ENCODE measurements at regions not wholly inside any gene's neighbourhood (a gene's known extent, or its start where the extent isn't known, plus 50 kb on each side); places are given as distances from the start of the nearest gene placed in this dataset.

GRCh38 chr20:60125513-60125912, 167.3 kb downstream of the CDH26 start:
- no peaks in the 10 kb centered on the region for H3K9me3 ChIP-seq (ENCODE audit: control insufficient read depth in 2 of 3, insufficient read depth in 1 of 3, low read length in 3 of 3)
- no peak overlapping the region for H3K27ac ChIP-seq (ENCODE audit: low read depth in 2 of 2, low read length in 2 of 2)
- FAIRE-seq, result no peak
- H3K4me3 ChIP-seq (ENCODE audit: low read length in 3 of 3), result no peak overlapping the region
- no peak overlapping the region for H3K9ac ChIP-seq (ENCODE audit: low read length in 3 of 3)
- intact Hi-C loops (cut with DNase I), result no loop called here
- no peaks in the 10 kb centered on the region for H3K4me1 ChIP-seq (ENCODE audit: control insufficient read depth in 2 of 3, insufficient read depth in 2 of 3, low read depth in 1 of 3, low read length in 3 of 3)
- no peak for DNase-seq
- no peaks in the 10 kb centered on the region for H3K27me3 ChIP-seq (ENCODE audit: control insufficient read depth, insufficient read depth, low read length)
- no peaks in the 10 kb centered on the region for H3K36me3 ChIP-seq (ENCODE audit: control insufficient read depth in 2 of 3, insufficient read depth in 3 of 3, low read length in 3 of 3)
- TF ChIP-seq CTCF (IDR thresholded peaks at IDR 0.05; ENCODE audit: borderline replicate concordance, extremely low read depth, insufficient read depth), result no peak

- no peak overlapping the region for H3K9ac ChIP-seq (ENCODE audit: low read length in 3 of 3)
- no peak for TF ChIP-seq CTCF (IDR thresholded peaks at IDR 0.05; ENCODE audit: borderline replicate concordance, extremely low read depth, insufficient read depth)
- intact Hi-C loops (cut with DNase I), result no loop called here
- H3K4me3 ChIP-seq (ENCODE audit: low read length in 3 of 3), result no peak overlapping the region
- FAIRE-seq, result no peak
- H3K4me1 ChIP-seq (ENCODE audit: control insufficient read depth in 2 of 3, insufficient read depth in 2 of 3, low read depth in 1 of 3, low read length in 3 of 3), result no peaks in the 10 kb centered on the region
- H3K27ac ChIP-seq (ENCODE audit: low read depth in 2 of 2, low read length in 2 of 2), result no peak overlapping the region
- no peak for DNase-seq
- no peaks in the 10 kb centered on the region for H3K36me3 ChIP-seq (ENCODE audit: control insufficient read depth in 2 of 3, insufficient read depth in 3 of 3, low read length in 3 of 3)
- no peaks in the 10 kb centered on the region for H3K9me3 ChIP-seq (ENCODE audit: control insufficient read depth in 2 of 3, insufficient read depth in 1 of 3, low read length in 3 of 3)
- H3K27me3 ChIP-seq (ENCODE audit: control insufficient read depth, insufficient read depth, low read length), result no peaks in the 10 kb centered on the region
These were observed 168.8 kb downstream of the CDH26 start for GRCh38 chr20:60126975-60127374.

- no peak overlapping the region for H3K9ac ChIP-seq (ENCODE audit: low read length in 3 of 3)
- no peak for FAIRE-seq
These were observed 173.2 kb downstream of the CDH26 start for GRCh38 chr20:60131375-60131774.

More at GRCh38 chr20:60131375-60131774, 173.2 kb downstream of the CDH26 start:
- intact Hi-C loops (cut with DNase I), result no loop called here
- Histone ChIP-seq H3K9me3 (ENCODE audit: control insufficient read depth in 2 of 3, insufficient read depth in 1 of 3, low read length in 3 of 3) (no peaks in the 10 kb centered on the region), H3K27ac (ENCODE audit: low read depth in 2 of 2, low read length in 2 of 2) (no peak overlapping the region), H3K36me3 (ENCODE audit: control insufficient read depth in 2 of 3, insufficient read depth in 3 of 3, low read length in 3 of 3) (no peaks in the 10 kb centered on the region), H3K4me1 (ENCODE audit: control insufficient read depth in 2 of 3, insufficient read depth in 2 of 3, low read depth in 1 of 3, low read length in 3 of 3) (no peaks in the 10 kb centered on the region), H3K4me3 (ENCODE audit: low read length in 3 of 3) (no peak overlapping the region), H3K27me3 (ENCODE audit: control insufficient read depth, insufficient read depth, low read length) (no peaks in the 10 kb centered on the region)
- no peak for TF ChIP-seq CTCF (IDR thresholded peaks at IDR 0.05; ENCODE audit: borderline replicate concordance, extremely low read depth, insufficient read depth)
- no peak for DNase-seq

Measured in kidney (tissue), 13 donors.